GM12878 (cell line): ENCODE measurements at regions not wholly inside any gene's neighbourhood (a gene's known extent, or its start where the extent isn't known, plus 50 kb on each side); places are given as distances from the start of the nearest gene placed in this dataset.

Source experiments
- ATAC-seq: fragments of 200-7000 bp; cut with Tn5 transposase; 3 replicates; pipeline ENCODE4 v1.9.1; 2020; ENCODE audit warnings: mild to moderate bottlenecking, moderate library complexity
- BruUV-seq: library from RNA; stranded (reverse); fragments of 400-500 nt; replicated peaks from 2 replicates; lab custom pipeline; 2021; lab: Mats Ljungman, UMichigan
- CTCF ChIA-PET: fragments of 300-600 bp; sonication (Branson Sonifier 250); formaldehyde crosslinking; extraction: SDS; loops from one replicate; lab custom pipeline; 2021; ENCODE audit warnings: inconsistent platforms; lab: Yijun Ruan, JAX
- POLR2A ChIA-PET: fragments of 350-600 bp; formaldehyde crosslinking; extraction: SDS; loops from one replicate; lab custom pipeline; 2021; ENCODE audit warnings: inconsistent platforms; lab: Charles Lee
- RAD21 ChIA-PET: fragments of 300-600 bp; sonication (Branson Sonifier 250); formaldehyde crosslinking; loops from one replicate; lab custom pipeline; 2023; ENCODE audit warnings: antibody characterized with exemption; ENCODE audit not compliant: unreplicated experiment; lab: Charles Lee
- SMC1A ChIA-PET: fragments of 300-600 bp; sonication (Branson Sonifier 250); formaldehyde crosslinking; loops from one replicate; lab custom pipeline; 2023; ENCODE audit not compliant: unreplicated experiment, uncharacterized antibody; lab: Charles Lee
- DNase-seq: peaks from one replicate; pipeline ENCODE4 v3.0.0-alpha.2; 2011; ENCODE audit warnings: low read depth, low spot score
- FAIRE-seq: peaks from 3 replicates; lab custom pipeline; 2011; peaks lifted over from hg19 to GRCh38; lab: Jason Lieb, UNC
- H2AFZ ChIP-seq: 2 replicates; pipeline ENCODE4 v1.6.0; 2011; ENCODE audit warnings: low read depth, low read length, control low read depth; ENCODE audit not compliant: control insufficient read depth
- H3K27ac ChIP-seq: 2 replicates; pipeline ENCODE4 v1.5.1; 2011; ENCODE audit warnings: control low read depth; ENCODE audit not compliant: control insufficient read depth, insufficient read depth
- H3K27me3 ChIP-seq, 2 experiments: replicated peaks in 1 of 2; 2 replicates each; pipeline versions ENCODE4 v1.6.0 to v1.6.1; 2011; ENCODE audit warnings: low read length in 1 of 2; ENCODE audit not compliant: control insufficient read depth in 2 of 2, insufficient read depth in 2 of 2
- H3K36me3 ChIP-seq, 2 experiments: 2 replicates each; pipeline ENCODE4 v1.5.1; 2011; ENCODE audit warnings: low read length in 1 of 2; ENCODE audit not compliant: control insufficient read depth in 2 of 2, insufficient read depth in 2 of 2
- H3K4me1 ChIP-seq: 2 replicates; pipeline ENCODE4 v1.6.1; 2011; ENCODE audit warnings: mild to moderate bottlenecking, low read length, moderate library complexity, mixed read lengths; ENCODE audit not compliant: control insufficient read depth, insufficient read depth
- H3K4me2 ChIP-seq: 2 replicates; pipeline ENCODE4 v1.6.0; 2011; ENCODE audit warnings: control low read depth; ENCODE audit not compliant: control insufficient read depth, insufficient read depth
- H3K4me3 ChIP-seq: fragments of 200-600 bp; sonication (generic); 2 replicates; pipeline ENCODE4 v1.5.1; 2016
- H3K79me2 ChIP-seq: 2 replicates; pipeline ENCODE4 v1.6.0; 2011; ENCODE audit warnings: low read length; ENCODE audit not compliant: control insufficient read depth, insufficient read depth
- H3K9ac ChIP-seq: 2 replicates; pipeline ENCODE4 v1.8.0; 2011; ENCODE audit warnings: low read length, control low read depth, mixed read lengths; ENCODE audit not compliant: control insufficient read depth, insufficient read depth
- H3K9me3 ChIP-seq: replicated peaks from 3 replicates; pipeline ENCODE4 v1.5.1; 2011; ENCODE audit warnings: mild to moderate bottlenecking, low read length; ENCODE audit not compliant: control insufficient read depth, insufficient read depth
- H4K20me1 ChIP-seq: 2 replicates; pipeline ENCODE4 v1.6.0; 2011; ENCODE audit not compliant: control insufficient read depth, insufficient read depth
- BCL11A ChIP-seq: IDR thresholded peaks from 2 replicates; pipeline ENCODE4 v1.6.1; 2011; ENCODE audit warnings: low read depth, low read length
- EED ChIP-seq: sonication (generic); IDR thresholded peaks from 2 replicates; pipeline ENCODE4 v1.6.1; 2016; ENCODE audit warnings: antibody characterized with exemption, low read depth
- EGR1 ChIP-seq, 2 experiments: IDR thresholded peaks; 1 replicate in 1 of 2; 2 replicates in 1 of 2; pipeline ENCODE4 v1.6.1; 2011 to 2012; ENCODE audit warnings: low read depth in 2 of 2, low read length in 2 of 2, borderline replicate concordance in 1 of 2, mild to moderate bottlenecking in 1 of 2, moderate library complexity in 1 of 2
- IRF4 ChIP-seq: IDR thresholded peaks from 2 replicates; pipeline ENCODE4 v1.6.1; 2011; ENCODE audit warnings: low read depth, low read length
- TCF3 ChIP-seq: IDR thresholded peaks from 2 replicates; pipeline ENCODE4 v1.6.1; 2012; ENCODE audit warnings: low read depth, mild to moderate bottlenecking, low read length, borderline replicate concordance; ENCODE audit not compliant: insufficient read depth
- WGBS: methylation state at CpG from one replicate; pipeline ENCODE4 v1.1.6; 2016; ENCODE audit warnings: low lambda C conversion rate; ENCODE audit not compliant: insufficient replicate concordance, insufficient coverage; ENCODE audit errors: missing lambda C conversion rate; 5-methylcytosine and 5-hydroxymethylcytosine counted together
- in situ Hi-C: fragments of 300-500 bp; cut with MboI; formaldehyde crosslinking; loops from 9 replicates; pipeline ENCODE4 v1.14.3; 2018; ENCODE audit warnings: mixed read lengths
- intact Hi-C: fragments of 100-400 bp; cut with micrococcal nuclease; formaldehyde crosslinking; loops from one replicate; pipeline ENCODE4 v1.14.2; 2022; ENCODE audit not compliant: unreplicated experiment
- TF ChIP-seq, protein P1 (sequence below): IDR thresholded peaks from 2 replicates; pipeline ENCODE4 v1.6.1; 2012; ENCODE audit warnings: improper control_type of control experiment, low read depth, low read length; ENCODE audit not compliant: insufficient replicate concordance
- TF ChIP-seq, protein P2 (sequence below): fragments of 450-650 bp; formaldehyde crosslinking; IDR thresholded peaks from 2 replicates; pipeline ENCODE4 v1.4.0; 2020; ENCODE audit warnings: mild to moderate bottlenecking, moderate library complexity
- TF ChIP-seq, protein P3 (sequence below): IDR thresholded peaks from 2 replicates; pipeline ENCODE4 v1.6.1; 2012; ENCODE audit warnings: low read depth, low read length, improper control_type of control experiment

DNA sequence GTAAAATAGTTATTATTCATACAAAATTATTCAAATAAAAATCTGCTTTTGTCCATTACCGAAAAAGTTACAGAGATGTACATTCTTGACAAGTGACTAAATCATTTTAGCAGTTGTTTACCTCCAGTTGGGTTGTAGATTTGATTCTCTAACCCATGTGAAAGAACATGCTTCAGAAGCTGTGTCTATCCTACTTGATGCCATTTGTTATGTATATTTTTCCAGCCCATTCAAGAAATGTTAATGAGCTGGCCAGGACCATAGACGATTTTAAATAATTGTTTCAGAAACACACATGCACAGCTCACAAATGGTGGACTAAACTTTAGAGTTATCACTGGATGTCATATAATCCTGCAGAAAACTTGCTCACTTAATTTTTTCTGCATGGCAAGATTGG lies 391.1 kb upstream of the REG3G start:
- 0% methylated on average over 2 of the region's 2 CpGs for WGBS
- FAIRE-seq (no peak), DNase-seq (no peak), ATAC-seq (no peak)
- ChIA-PET CTCF (no interaction called here), SMC1A (no interaction called here), POLR2A (no interaction called here), RAD21 (no interaction called here)
- no peaks in the 10 kb centered on the region for H3K36me3 ChIP-seq
- no peaks in the 10 kb centered on the region for H4K20me1 ChIP-seq
- no peak overlapping the region for H2AFZ ChIP-seq
- no peaks in the 10 kb centered on the region for H3K27me3 ChIP-seq
- no peaks in the 10 kb centered on the region for H3K4me1 ChIP-seq
- no peak overlapping the region for H3K9ac ChIP-seq
- no peaks in the 10 kb centered on the region for H3K9me3 ChIP-seq
- H3K4me3 ChIP-seq, result no peak overlapping the region
- no peak overlapping the region for H3K27ac ChIP-seq
- H3K79me2 ChIP-seq, result no peaks in the 10 kb centered on the region
- intact Hi-C loops, result no loop called here
- TF ChIP-seq IRF4 (no peak), EED (no peak), TCF3 (no peak), BCL11A (no peak), EGR1 (IDR thresholded peaks at IDR 0.05; ENCODE audit: borderline replicate concordance in 1 of 2, low read depth in 2 of 2, low read length in 2 of 2) (no peak)
- TF ChIP-seq, protein P1, sequence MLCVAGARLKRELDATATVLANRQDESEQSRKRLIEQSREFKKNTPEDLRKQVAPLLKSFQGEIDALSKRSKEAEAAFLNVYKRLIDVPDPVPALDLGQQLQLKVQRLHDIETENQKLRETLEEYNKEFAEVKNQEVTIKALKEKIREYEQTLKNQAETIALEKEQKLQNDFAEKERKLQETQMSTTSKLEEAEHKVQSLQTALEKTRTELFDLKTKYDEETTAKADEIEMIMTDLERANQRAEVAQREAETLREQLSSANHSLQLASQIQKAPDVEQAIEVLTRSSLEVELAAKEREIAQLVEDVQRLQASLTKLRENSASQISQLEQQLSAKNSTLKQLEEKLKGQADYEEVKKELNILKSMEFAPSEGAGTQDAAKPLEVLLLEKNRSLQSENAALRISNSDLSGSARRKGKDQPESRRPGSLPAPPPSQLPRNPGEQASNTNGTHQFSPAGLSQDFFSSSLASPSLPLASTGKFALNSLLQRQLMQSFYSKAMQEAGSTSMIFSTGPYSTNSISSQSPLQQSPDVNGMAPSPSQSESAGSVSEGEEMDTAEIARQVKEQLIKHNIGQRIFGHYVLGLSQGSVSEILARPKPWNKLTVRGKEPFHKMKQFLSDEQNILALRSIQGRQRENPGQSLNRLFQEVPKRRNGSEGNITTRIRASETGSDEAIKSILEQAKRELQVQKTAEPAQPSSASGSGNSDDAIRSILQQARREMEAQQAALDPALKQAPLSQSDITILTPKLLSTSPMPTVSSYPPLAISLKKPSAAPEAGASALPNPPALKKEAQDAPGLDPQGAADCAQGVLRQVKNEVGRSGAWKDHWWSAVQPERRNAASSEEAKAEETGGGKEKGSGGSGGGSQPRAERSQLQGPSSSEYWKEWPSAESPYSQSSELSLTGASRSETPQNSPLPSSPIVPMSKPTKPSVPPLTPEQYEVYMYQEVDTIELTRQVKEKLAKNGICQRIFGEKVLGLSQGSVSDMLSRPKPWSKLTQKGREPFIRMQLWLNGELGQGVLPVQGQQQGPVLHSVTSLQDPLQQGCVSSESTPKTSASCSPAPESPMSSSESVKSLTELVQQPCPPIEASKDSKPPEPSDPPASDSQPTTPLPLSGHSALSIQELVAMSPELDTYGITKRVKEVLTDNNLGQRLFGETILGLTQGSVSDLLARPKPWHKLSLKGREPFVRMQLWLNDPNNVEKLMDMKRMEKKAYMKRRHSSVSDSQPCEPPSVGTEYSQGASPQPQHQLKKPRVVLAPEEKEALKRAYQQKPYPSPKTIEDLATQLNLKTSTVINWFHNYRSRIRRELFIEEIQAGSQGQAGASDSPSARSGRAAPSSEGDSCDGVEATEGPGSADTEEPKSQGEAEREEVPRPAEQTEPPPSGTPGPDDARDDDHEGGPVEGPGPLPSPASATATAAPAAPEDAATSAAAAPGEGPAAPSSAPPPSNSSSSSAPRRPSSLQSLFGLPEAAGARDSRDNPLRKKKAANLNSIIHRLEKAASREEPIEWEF, result no peak
- TF ChIP-seq, protein P2, sequence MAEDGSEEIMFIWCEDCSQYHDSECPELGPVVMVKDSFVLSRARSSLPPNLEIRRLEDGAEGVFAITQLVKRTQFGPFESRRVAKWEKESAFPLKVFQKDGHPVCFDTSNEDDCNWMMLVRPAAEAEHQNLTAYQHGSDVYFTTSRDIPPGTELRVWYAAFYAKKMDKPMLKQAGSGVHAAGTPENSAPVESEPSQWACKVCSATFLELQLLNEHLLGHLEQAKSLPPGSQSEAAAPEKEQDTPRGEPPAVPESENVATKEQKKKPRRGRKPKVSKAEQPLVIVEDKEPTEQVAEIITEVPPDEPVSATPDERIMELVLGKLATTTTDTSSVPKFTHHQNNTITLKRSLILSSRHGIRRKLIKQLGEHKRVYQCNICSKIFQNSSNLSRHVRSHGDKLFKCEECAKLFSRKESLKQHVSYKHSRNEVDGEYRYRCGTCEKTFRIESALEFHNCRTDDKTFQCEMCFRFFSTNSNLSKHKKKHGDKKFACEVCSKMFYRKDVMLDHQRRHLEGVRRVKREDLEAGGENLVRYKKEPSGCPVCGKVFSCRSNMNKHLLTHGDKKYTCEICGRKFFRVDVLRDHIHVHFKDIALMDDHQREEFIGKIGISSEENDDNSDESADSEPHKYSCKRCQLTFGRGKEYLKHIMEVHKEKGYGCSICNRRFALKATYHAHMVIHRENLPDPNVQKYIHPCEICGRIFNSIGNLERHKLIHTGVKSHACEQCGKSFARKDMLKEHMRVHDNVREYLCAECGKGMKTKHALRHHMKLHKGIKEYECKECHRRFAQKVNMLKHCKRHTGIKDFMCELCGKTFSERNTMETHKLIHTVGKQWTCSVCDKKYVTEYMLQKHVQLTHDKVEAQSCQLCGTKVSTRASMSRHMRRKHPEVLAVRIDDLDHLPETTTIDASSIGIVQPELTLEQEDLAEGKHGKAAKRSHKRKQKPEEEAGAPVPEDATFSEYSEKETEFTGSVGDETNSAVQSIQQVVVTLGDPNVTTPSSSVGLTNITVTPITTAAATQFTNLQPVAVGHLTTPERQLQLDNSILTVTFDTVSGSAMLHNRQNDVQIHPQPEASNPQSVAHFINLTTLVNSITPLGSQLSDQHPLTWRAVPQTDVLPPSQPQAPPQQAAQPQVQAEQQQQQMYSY (CRISPR knock-in tag), result no peak
- TF ChIP-seq, protein P3, sequence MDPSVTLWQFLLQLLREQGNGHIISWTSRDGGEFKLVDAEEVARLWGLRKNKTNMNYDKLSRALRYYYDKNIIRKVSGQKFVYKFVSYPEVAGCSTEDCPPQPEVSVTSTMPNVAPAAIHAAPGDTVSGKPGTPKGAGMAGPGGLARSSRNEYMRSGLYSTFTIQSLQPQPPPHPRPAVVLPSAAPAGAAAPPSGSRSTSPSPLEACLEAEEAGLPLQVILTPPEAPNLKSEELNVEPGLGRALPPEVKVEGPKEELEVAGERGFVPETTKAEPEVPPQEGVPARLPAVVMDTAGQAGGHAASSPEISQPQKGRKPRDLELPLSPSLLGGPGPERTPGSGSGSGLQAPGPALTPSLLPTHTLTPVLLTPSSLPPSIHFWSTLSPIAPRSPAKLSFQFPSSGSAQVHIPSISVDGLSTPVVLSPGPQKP, result no peak
- no TSS peak for BruUV-seq
- in situ Hi-C loops, result no loop called here
- H3K4me2 ChIP-seq, result no peak overlapping the region
